NCI-H1436 treated with DMSO at 0.1 percent for 48 hours (cell line): ENCODE measurements at regions not wholly inside any gene's neighbourhood (a gene's known extent, or its start where the extent isn't known, plus 50 kb on each side); places are given as distances from the start of the nearest gene placed in this dataset.
"Not testable (repeated sequence)": the region's sequence is repeated elsewhere in the genome, so short reads cannot be mapped to it uniquely, and the experiment has no call there.

ENCODE experiments used
- DNase-seq: peaks from one replicate; lab custom pipeline; 2025; lab: John Stamatoyannopoulos, UW

DNA sequence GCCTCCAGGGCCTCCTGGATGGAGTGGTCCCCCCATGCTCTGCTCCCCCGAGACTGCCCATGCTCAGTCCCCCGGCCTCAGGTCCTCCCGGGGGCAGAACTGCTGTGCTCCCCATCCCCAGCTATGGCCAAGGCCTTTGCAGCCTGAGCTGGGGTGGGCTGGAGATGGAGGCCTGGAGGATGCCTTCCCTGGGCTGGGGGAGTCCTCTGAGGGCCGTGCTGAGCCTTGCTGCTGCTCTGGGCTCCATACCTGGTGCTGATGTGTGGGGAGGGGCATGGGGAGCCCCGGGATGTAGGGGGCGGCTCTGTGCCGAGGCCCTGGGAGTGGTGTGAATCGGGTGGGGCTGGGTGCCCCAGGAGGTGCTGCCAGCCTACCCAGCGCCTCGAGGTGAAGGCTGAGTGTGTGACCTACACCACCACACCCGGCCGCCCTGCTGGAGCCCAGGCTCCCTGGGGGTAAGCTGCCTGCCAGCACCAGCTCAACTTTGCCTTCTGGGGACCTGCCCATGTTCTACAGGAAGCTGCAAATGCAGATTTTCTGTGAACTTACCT, 109.5 kb downstream of the UNCX start:
- no peak for DNase-seq

DNA sequence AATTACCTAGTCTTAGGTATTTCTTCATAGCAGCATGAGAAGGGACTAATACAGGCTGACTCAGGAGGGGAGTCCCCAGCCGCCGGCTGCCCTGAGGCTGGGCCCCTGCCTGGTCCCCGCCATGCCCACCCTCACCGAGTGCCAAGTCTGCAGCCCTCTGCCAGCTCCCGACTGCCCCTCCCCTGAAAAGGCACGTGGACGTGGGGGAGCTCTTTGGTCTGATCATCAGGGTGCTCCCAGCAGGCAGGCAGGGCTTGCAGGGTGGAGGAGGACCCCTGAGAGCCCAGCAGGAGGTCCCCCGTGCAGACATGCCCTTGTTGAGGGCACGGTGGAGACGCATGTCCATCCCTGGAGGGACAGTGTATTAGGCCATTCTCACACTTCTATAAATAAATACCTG, 110.9 kb downstream of the UNCX start:
- no peak for DNase-seq

DNA sequence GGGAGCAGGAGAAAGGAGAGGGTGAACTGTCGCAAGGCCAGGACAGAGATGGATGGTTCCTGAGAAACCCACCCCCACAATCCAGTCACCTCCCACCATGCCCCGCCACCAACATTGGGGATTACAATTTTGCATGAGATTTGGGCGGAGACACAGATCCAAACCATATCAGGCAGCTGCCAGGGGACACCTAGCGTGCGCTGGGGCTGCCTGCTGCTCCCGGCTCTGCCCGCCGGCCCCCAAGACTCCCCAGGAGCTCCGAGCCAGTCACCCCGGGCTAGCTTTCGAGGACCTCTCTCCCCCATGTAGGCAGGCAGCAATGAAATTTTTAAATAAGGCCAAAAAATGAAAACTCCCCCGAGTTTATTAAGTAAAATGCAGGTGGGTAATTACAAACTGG, 111.7 kb downstream of the UNCX start:
- no peak for DNase-seq

DNA sequence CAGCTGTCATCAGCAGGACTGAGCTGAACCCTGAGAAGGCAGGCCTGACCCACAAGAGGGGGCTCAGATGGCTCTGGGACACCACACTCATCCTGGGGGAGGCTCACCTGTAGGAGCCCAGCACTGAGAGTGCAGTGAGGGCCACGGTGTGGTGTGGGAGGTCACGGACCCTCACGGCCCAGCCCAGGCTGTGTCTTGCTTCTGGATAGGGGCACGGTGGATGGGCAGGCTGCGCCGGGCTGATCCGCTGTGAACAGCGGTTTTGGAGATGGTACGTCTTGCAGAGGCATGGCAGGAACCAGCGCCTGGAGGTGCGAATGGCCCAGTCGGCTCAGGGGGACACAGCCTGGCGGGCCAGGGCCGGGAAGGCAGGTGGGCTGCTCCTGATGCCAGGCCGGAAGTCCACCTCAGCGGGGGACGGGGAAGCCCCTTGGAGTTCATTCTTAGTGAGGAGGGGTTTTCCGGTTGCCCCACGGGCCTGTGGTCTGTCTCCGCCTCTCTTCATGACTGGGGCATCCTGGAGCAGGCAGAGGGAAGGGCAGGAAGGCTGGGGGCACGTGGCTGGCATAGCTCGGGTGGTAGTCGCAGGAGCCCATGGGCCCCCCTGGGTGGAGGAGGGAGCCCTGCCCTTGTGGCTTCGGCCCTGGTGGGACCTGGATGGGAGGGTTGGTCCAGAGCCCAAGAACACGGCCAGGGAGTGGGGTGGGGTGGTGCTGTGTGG, 112.5 kb downstream of the UNCX start:
- DNase-seq = no peak

DNA sequence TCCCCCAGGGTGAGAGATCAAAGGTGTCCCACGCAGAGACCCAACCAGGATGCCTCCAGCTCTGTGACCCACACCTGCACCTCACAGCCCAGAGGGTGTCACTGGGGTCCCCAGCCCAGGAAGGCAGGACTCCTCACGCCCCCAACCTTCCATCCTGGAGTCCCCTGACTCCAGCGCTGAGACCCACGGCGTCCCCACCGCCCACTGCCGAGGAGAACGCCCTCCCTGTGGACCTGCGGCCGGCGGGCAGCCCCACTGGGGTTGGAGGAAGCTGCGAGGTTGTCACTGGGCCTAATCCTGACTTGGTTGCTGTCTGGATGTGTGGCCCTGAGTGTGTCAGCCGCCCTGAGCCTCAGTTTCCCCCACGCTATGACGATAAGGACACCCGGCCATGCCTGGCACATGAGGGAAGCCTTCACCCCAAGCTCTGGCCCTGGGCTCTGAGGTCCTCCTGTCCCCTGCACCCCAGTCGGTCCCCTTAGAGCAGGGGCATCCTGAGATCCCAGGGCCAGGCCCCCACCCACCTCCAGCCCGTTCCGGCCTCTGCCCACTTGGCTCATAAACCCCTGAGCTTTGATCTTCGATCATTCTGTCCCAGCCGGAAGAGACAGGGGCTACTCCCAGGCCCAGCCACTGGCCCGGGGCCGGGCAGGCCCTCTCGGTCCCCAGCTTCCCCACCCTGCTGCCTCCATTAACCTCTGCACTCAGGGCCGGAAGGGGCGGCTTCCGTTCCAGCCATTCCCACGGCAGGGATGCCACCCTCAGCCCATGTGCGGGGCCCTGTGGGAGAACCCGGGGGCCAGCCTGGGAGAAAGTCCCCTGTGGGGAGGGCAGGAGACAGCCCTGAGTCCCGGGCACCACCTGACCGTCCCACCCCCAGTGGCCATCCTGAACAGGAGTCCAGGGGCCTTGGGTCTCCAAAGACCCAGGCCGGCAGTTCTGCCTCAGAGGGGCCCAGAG, 113.2 kb downstream of the MICALL2 start:
- no peak for DNase-seq

DNA sequence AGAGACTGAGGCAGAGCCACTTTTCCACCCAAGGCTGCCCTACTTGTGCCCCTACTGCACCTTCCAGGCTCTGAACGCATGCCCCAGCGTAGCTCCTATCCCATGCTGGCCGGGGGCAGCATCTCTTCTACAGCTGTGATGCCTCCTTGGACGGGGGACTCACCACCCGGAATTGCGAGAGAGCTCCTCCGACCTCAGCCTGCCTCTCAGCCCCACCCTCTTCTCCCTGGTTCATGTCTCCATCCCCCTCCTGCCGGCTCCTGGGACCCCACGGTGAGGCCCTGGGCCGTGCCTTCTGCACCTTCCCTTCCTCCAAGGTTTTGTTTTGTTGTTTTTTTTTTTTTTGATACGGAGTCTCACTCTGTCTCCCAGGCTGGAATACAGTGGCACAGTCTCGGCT, 112.4 kb downstream of the MICALL2 start:
- DNase-seq = no peak

DNA sequence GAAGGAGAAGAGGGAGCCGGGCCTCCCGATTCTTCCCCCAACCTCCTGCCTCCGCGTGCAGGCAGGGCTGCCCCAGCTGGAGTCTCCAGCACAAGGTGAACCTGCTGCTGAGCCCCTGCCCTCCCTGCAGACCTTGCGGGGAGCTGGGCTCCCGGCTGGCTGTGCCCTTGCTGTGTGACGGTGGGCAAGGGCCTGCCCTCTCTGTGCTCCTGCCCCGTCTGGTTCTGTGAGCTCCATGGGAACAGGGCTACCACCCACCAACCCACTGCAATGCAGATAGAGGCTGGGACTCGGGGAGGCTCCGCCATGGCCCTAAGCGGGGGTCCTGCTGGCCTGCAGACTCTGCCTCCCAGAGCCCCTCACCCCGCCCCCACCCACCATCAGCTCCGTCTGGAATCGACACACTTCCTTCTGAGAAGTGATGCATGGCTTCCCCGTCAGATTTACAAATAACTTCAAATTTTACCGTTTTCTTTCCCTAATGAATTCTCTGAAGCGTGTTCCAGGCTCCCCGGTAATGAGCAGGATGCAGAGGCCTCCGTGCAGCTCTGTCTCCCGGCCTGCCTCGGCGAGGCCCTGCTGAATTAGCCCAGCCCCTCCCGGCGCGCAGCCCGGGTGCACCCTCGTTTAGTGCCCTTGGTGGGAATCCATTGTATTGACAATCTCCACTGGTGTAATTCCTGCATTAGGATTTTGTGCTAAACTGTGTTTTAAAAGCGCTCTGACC, 111.0 kb downstream of the MICALL2 start:
- DNase-seq = no peak

DNA sequence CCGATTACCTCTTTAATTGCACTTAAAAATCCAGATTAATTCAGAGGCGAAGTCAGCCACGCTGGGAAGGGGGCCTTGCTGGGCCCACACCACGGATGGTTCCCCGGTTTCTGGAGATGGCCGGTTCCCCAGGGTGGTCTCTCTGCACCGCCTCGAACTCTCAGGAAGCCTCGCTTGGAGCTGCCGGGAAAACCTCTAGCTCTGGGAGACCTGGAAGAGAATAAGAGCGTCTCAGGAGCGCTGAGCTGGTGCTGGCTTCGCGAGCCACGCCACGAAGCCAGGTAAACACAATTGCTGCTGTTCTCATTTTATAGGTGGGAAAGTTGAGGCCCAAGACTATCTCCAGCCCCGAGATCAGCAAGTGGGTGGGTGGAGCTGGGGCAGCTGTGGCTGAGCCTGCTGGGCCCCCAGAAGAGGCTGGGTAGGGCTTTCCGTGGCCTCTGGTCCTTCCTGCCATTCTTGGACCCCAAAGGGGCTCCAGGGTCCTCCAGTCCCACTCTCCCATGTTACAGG, 110.4 kb downstream of the MICALL2 start:
- DNase-seq = no peak

DNA sequence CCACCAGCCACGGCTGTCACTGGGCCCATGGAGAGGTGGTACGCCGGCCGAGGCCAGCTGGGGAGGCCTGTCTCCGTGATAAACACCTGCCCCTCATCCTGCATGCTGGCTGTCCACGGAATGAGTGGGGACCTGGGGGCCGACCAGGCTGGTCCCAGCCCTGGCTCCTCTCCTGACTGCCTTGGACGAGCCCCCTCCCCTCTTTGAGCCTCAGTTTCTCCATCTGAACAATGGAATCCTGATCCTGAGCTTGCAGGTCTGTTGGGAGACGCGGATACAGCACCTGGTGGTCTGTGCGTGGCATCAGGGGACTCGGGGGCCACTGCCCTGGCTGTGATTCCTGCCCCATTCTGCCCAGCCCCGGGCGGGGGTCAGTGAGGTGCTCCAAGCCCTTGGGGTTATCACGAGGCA, 109.9 kb downstream of the MICALL2 start:
- DNase-seq = no peak

DNA sequence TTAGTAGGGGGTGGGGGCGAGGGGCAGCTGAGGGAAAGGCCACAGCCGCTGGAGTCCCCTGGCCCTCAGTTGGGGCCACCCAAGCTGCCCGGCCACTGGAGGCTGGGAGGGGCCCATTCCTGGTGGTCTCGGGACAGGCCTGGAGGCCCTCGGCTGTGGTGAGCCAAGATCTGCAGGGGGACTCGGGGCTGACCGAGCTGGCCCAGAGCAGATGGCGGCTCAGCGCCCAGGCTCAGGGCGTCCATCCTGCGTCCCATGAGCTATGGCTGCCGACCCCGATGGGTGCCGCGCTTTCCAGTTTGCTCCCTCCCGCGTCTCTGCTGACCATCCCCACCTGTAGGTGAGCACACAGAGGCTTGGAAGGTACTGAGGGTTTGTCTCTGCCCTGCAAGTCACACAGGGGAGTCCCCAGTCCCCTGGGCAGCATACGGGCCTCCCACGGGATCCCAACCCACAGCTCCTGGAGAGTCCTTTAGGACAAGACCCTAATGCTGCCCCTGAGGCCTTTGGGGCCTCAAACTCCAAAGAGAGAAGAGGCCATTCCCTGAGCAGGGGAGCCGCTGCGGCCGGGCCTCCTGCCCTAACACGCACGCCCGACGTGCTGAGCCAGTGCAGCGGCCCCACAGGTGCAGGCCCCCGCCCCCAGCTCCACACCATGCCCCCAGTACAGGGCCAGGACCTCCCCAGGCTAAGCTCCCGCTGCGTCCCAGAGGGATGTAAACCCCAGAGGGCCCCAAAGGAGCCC, 107.2 kb downstream of the MICALL2 start:
- DNase-seq = no peak

DNA sequence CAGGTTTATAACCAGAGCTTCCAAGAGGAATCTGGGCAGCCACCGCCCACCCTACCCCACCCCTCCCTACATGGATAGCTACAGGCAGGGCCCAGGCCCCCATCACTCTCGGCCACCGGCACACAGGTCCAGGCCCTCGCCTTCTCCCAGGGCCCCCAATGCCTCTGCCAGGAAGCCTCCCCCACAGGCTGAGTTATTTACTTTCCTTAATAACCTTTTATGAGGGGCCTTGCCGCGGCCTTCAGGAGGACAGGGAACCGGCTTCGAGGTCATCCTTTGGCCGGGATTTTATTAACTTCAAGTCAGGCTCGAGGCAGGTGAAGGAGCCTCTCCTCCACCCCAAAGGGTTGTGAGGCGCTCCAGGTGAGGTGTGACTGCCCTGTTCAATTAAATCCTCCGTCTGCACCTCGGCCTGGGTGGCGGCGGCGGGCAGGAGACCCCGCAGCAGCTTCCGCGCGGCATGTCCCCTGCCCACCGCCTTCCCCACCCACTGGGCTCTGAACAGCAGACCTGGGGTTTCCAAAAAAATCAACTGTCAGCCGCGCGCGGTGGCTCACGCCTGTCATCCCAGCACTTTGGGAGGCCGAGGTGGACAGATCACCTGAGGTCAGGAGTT, 106.5 kb downstream of the MICALL2 start:
- no peak for DNase-seq

DNA sequence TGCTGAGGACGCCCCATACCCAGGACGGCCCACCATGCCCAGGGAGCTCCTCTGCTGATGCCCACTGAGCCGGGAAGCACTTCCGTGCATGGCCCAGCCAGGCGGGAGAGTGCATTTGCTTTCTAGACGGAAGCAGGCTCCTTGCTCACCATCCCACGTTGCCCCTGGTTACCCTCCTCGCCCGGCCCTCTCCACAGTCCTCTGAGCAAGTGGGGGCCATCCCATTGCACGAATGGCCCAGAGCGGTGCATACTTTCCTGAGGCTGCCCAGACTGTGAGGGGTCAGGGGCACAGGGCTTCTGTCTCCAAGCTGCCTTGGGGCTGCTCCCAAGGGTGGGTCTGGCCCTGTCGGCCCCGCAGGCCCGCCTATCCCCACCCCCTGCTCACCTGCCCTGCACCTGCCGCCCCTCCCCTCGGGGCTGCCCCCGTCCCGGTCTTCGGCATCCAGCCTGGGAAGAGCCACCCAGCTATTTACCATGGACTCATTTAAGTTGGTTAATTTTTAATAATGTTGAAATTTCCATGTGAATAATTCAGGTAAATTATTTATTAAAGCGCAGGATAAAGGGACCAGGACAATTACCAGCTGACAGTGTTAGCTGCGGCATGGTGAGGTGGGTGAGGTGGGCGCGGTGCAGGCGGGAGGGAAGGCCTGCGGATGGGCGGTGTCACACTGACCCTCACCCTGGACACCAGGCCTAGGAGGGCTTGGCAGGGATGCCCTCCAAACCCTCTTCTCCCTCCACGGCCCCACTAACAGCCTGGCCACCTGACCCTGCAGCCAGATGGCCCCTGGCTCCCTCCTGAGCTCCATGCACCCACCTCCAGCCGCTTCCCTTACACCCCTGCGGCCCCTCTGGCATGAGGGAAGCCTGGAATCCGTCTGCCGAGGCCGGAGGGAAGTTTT, 104.4 kb downstream of the MICALL2 start:
- DNase-seq = no peak

DNA sequence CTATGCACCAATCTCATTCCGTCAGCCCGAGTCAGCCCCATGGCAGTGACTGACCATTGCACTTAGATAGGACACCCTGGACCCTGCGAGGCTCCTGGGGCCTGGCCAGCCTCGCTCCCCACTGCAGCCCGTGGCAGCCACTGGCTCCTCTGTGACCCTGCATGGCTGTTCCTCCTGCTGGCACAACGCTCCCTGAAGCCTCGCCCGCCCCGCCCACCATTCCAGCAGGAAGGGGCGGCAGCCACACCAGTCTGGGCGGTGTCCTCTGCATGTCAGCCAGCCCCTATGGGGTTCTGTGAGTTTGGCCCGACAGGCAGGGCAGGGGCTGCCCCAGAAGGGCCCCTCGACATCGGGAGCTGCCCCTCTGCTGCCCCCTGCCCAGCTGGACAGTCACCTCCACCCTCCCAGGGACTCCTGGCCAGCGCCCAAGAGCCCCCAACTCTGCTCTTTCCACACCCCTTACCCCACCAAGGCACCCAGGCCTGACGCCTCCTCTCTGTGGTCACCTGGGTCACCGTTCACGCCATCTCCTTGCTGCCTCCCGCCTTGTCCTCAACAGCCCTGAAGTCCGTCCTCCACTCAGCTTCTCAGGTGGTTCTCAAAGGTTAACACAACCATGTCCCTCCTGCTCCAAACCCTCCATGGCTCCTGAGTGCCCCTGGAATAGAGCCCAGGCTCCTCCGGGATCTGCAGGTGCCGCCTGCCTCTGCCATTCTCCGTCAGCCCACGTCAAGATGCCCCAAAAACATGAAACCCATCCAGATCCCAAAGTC, 103.5 kb downstream of the MICALL2 start:
- no peak for DNase-seq

DNA sequence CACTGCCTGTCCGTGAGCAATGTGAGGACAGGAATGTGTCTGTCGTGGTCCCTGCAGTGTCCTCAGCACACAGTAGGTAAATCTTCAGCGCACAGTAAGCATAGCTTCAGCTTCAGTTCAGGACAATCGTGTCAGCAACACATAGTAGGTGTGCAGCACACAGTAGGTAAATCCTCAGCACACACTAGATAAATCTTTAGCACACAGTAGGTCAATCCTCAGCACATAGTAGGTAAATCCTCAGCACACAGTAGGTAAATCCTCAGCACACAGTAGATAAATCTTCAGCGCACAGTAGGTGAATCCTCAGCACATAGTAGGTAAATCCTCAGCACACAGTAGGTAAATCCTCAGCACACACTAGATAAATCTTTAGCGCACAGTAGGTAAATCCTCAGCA, 102.4 kb downstream of the MICALL2 start:
- not testable (repeated sequence) for DNase-seq

DNA sequence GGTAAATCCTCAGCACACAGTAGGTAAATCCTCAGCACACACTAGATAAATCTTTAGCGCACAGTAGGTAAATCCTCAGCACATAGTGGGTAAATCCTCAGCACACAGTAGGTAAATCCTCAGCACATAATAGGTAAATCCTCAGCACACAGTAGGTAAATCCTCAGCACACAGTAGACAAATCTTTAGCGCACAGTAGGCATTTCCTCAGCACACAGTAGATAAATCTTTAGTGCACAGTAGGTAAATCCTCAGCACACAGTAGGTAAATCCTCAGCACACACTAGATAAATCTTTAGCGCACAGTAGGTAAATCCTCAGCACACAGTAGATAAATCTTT, 102.0 kb downstream of the MICALL2 start:
- not testable (repeated sequence) for DNase-seq

DNA sequence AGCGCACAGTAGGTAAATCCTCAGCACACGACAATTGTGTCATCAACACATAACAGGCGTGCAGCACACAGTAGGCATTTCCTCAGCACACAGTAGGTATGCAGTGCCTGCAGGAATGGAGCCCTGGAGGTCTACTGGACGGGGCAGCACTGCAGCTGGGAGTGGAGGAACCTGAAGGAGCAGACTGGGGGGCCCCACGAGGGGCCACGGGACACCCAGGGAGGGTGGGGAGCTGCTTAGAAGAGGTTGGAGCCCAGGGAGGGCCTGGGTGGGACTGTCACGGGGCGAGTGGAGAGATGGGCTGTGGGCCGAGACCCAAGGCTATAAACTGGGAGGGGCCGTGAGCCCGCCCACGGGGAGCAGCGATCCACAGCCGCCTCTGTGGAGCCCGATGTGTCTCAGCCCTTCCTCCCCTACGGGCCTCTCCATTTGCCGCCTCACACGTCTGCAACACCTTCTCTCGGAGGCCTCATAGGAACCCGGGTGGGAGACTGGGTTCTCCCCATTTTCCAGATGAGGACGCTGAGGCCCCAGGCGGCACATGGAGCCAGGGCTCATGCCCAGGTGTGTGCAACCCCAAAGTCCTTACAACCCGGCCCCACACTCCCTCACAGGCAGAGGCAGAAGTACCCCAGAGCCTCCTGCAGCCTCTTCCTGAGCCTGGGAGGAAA, 101.5 kb downstream of the MICALL2 start:
- DNase-seq = no peak

DNA sequence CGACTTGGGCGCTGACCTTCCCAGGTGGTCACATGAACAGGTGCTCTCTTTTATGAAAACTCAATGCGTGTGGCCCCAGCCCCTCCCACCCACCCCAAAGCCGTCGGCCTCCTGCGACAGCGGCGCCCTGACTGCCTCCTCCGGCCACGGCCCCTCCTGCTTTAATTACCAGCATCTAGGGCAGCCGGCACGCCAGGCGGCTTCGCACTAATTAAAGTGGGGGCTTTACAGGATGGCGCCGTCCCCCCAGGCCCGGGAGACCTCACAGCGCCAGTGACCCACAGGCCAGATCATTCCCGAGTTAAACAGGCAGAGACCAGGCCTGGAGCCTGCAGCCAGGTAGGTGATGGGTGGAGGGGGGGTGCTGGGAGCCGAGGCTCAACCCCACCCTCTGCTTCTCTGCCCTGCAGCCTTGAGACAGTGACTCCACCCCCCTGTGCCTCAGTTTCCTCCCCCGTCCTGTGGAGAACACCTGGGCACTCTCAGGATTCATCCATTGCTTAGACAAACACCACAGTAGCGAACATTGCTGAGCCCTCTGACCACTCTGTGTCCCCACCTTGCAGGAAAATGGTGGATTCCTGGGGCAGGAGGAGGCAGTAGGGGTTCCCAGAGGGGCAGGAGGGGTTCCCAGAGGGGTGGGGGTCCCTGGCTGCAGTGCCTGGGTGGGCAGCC, 100.8 kb downstream of the MICALL2 start:
- no peak for DNase-seq

DNA sequence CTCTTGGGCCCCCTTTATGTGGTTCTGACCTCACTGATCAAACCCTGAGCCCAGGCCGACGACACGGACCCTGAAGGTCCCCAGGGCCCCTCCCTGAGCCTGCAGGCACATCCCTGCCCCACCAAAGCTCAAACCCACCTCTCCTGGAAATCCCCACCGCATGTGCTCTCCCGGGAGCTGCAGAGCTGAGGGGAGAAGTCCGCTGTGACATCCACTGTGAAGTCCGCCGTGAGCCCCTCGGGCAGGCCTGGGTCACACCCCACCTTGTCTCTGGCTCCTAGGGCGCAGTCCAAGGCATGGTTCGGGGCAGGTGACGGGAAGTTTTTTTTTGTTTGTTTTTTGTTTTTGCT, 100.2 kb downstream of the MICALL2 start:
- DNase-seq = no peak
